ENCODE measurements at regions not wholly inside any gene's neighbourhood (a gene's known extent, or its start where the extent isn't known, plus 50 kb on each side); places are given as distances from the start of the nearest gene placed in this dataset.

DNA sequence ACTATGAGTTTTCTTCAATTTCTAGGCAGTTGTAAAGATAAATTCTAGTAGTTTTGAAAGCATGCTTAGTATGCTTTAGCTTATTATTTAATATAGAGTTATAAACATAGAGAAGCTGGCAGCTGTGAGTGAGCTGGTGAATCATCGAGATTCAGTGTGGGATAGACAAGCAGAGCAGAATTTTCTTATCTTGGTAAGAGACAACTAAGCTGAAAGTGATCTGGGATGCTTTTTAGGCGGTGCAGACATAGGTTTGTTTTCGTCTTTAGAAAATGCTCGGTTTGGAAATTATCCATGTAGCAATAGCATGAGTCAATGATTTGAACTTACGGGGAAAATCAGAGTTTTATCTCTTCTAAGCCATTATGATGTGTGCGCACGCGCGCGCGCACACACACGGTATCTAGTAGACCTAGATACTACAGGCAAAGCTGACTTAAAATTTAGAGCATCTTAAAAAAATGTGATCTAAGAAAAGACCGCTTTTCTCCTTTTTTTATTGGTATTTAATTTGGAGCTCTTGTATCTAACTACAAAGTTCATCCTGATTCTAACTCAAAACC lies 128.3 kb upstream of the MAP3K7 start:
- Mint-ChIP-seq H3K36me3 (no peaks in the 10 kb centered on the region), H3K27ac (no peak overlapping the region), H3K27me3 (peaks cover 12 to 14% of the 10 kb centered on the region in 2 donors), H3K9me3 (no peaks in the 10 kb centered on the region), H3K4me3 (no peak overlapping the region), H3K4me1 (peaks cover 0 to 5% of the 10 kb centered on the region in 2 donors)
- ATAC-seq (replicated peaks) (no peak), DNase-seq (no peak)

- H3K27ac Mint-ChIP-seq, result no peak overlapping the region
- H3K36me3 Mint-ChIP-seq, result no peaks in the 10 kb centered on the region
- no peak overlapping the region for H3K4me3 Mint-ChIP-seq
- ATAC-seq (replicated peaks) (no peak), DNase-seq (no peak)
- H3K27me3 Mint-ChIP-seq, result peaks cover 14 to 19% of the 10 kb centered on the region in 2 donors
- H3K4me1 Mint-ChIP-seq, result no peaks in the 10 kb centered on the region
- H3K9me3 Mint-ChIP-seq, result no peaks in the 10 kb centered on the region
These were observed 127.4 kb upstream of the MAP3K7 start for GRCh38 chr6:90714319-90714718.

DNA sequence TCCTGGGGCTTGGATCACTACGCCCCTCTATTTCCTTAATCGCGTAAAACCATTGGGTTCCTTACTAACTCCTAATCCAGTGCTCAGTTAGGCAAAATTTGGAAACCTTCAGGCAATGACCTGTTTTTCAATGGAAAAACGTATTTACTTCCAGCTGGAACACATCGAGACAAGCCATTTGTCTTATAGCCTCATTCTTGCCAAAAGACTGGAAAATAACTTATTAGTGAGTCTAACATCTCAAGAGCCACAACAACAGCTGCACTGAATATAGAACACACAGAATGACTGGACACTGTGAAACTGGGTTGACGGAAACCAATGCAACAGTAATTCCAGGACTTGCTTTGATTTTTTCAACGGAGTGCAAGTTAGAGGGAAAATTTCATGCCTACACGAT lies 125.2 kb upstream of the MAP3K7 start:
- H3K4me3 Mint-ChIP-seq, result no peak overlapping the region
- no peak for ATAC-seq (replicated peaks)
- H3K27ac Mint-ChIP-seq, result no peak overlapping the region
- H3K36me3 Mint-ChIP-seq, result no peaks in the 10 kb centered on the region
- DNase-seq, result no peak
- H3K27me3 Mint-ChIP-seq, result peaks cover 22 to 29% of the 10 kb centered on the region in 2 donors
- no peaks in the 10 kb centered on the region for H3K9me3 Mint-ChIP-seq
- no peaks in the 10 kb centered on the region for H3K4me1 Mint-ChIP-seq

DNA sequence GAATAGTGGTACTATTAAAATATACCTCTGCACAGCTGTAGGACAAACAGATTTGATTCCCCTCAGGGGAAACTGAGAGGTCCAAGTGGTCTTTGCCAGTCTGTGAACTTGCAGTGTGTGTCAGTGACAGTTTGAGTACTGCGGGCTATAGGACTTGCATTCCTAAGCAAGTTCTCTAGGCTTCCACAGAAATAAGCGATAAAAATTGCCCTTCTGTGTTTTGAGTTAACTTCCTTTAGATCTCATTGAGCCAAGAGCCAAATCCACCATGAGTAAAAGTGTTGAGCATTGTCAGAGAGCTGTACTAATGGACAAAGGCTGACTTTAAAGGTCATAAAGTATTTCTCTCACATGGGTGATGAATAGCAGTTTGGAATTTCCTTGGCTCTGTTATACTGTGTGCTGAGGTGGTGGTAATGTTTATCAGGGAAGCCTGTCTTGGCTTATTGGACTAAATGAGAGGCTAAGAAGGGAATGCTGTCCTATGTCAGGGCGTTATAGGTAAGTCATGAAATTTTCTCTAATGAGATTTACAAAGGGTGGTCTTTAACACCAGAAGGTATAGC lies 122.6 kb upstream of the MAP3K7 start:
- no peak overlapping the region for H3K27ac Mint-ChIP-seq
- no peak overlapping the region for H3K4me3 Mint-ChIP-seq
- peaks cover 14 to 23% of the 10 kb centered on the region in 2 donors for H3K27me3 Mint-ChIP-seq
- ATAC-seq (replicated peaks) (no peak), DNase-seq (no peak)
- H3K9me3 Mint-ChIP-seq, result no peaks in the 10 kb centered on the region
- H3K36me3 Mint-ChIP-seq, result no peaks in the 10 kb centered on the region
- no peaks in the 10 kb centered on the region for H3K4me1 Mint-ChIP-seq

GRCh38 chr6:90708206-90708737 lies 121.4 kb upstream of the MAP3K7 start:
- Mint-ChIP-seq H3K4me3 (no peak overlapping the region), H3K27ac (no peak overlapping the region), H3K4me1 (no peaks in the 10 kb centered on the region), H3K27me3 (peaks cover 14 to 23% of the 10 kb centered on the region in 2 donors), H3K36me3 (no peaks in the 10 kb centered on the region), H3K9me3 (no peaks in the 10 kb centered on the region)
- ATAC-seq (replicated peaks) (no peak), DNase-seq (no peak)

DNA sequence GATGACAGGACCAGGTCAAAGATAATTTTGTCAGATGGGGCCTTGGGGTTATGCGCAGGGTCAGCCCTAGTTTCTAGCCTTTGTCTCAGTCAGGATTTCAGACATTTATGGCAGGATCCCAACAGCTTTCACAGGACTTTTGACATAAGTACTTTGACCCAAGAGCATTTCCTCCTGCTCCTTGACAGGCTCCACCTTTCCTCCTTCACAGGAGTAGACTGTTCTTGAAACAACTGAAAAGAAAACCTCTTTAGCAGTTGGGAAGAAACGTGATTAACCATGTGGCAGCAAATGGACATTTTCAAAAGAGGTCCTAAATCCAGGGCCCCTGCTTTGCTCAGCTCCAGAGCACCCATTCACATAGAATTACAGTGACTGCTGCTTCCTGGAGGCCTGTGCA lies 120.4 kb upstream of the MAP3K7 start:
- Mint-ChIP-seq H3K36me3 (no peaks in the 10 kb centered on the region), H3K27me3 (peaks cover 11 to 20% of the 10 kb centered on the region in 2 donors), H3K4me1 (no peaks in the 10 kb centered on the region), H3K4me3 (no peak overlapping the region), H3K27ac (no peak overlapping the region), H3K9me3 (no peaks in the 10 kb centered on the region)
- DNase-seq (no peak), ATAC-seq (replicated peaks) (no peak)

DNA sequence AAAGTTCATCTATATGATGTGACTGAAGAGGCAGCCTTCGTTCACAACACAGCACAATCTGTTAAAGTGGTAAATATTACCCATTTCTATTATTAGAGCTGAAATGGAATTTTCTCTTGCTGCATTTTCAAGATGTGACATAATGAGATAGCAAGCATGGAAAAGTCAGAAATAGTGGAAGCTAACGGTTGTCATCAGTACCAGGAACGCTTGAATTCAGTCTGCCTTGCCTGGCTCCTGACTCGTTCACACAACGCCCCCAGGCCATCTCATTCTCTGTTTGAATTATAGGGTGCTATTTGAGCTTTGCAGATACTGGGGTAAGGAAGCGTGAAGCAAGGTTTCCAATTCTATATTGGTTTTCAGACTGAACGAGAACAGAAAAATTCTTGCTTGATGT lies 116.5 kb upstream of the MAP3K7 start:
- peaks cover 0 to under 1% of the 10 kb centered on the region in 2 donors for H3K27me3 Mint-ChIP-seq
- no peak overlapping the region for H3K27ac Mint-ChIP-seq
- DNase-seq, result no peak
- ATAC-seq (replicated peaks), result no peak
- H3K4me1 Mint-ChIP-seq, result peaks cover 0 to 8% of the 10 kb centered on the region in 2 donors
- H3K4me3 Mint-ChIP-seq, result no peak overlapping the region
- H3K9me3 Mint-ChIP-seq, result no peaks in the 10 kb centered on the region
- H3K36me3 Mint-ChIP-seq, result no peaks in the 10 kb centered on the region

DNA sequence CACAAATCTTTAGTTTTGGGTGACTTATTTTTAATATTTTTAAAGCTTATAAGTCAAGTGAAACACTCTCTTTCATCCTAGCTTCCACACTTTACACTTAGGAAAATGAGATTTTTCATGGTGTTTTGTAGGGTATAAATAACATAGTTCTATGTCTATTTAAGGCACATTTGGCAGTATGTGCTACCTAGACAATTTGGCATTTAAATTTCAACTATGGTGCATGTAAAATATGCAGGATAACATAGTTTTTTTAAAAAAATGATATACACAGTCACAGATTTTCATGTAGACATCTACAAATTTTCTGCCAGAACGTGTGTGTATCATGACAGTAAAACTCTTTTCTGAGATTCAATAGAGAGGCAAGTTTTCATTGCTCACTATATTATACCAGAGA lies 115.1 kb upstream of the MAP3K7 start:
- no peak for DNase-seq
- Mint-ChIP-seq H3K4me1 (peaks cover 0 to 8% of the 10 kb centered on the region in 2 donors), H3K9me3 (no peaks in the 10 kb centered on the region), H3K36me3 (no peaks in the 10 kb centered on the region), H3K4me3 (no peak overlapping the region), H3K27me3 (no peaks in the 10 kb centered on the region), H3K27ac (no peak overlapping the region)
- no peak for ATAC-seq (replicated peaks)

DNA sequence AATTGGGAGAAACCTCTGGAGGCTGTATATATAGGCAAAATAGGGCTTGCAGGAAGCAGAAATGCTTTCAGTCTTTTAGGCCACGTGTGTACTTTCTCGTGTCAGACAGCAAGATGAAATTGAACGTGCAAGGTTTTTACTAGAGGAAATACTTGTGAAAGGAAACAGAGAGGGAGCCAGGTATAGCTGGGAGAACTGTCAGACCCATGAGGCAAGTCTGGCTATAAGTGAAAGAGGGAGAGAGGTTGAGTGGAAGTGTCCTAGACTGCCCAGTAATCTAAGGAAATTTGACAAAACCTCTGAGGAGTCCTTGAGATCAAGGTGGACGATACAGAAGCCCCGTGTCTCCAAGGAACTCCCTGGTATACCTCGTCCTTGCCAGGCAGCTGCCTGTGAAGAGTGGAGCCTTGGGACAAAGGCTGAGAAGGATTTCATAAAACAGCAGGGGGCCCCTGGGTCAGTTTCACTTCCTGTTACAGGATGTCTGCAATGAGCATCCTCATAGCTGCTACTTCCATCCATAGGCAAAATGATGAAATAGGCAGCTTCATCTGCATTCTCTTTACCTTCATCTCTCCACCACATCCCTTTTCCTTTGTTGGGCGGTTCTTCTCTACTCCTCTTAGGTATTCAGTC lies 114.4 kb upstream of the MAP3K7 start:
- peaks cover 0 to 8% of the 10 kb centered on the region in 2 donors for H3K4me1 Mint-ChIP-seq
- H3K9me3 Mint-ChIP-seq, result peaks cover 0 to 2% of the 10 kb centered on the region in 2 donors
- peak; percentile 67 to 80 for ATAC-seq (replicated peaks)
- H3K4me3 Mint-ChIP-seq, result no peak overlapping the region
- no peak for DNase-seq
- no peak overlapping the region for H3K27ac Mint-ChIP-seq
- no peaks in the 10 kb centered on the region for H3K27me3 Mint-ChIP-seq
- H3K36me3 Mint-ChIP-seq, result no peaks in the 10 kb centered on the region

GRCh38 chr6:90695316-90695715 lies 108.4 kb upstream of the MAP3K7 start:
- DNase-seq, result no peak
- no peaks in the 10 kb centered on the region for H3K36me3 Mint-ChIP-seq
- H3K4me1 Mint-ChIP-seq, result no peaks in the 10 kb centered on the region
- H3K27ac Mint-ChIP-seq, result no peak overlapping the region
- ATAC-seq (replicated peaks), result no peak
- H3K27me3 Mint-ChIP-seq, result peaks cover 17% of the 10 kb centered on the region in 2 donors
- peaks cover 5 to 8% of the 10 kb centered on the region in 2 donors for H3K9me3 Mint-ChIP-seq
- H3K4me3 Mint-ChIP-seq, result no peak overlapping the region

GRCh38 chr6:90694802-90695201 lies 107.9 kb upstream of the MAP3K7 start:
- Mint-ChIP-seq H3K4me3 (no peak overlapping the region), H3K27me3 (peaks cover 17% of the 10 kb centered on the region in 2 donors), H3K27ac (no peak overlapping the region), H3K36me3 (no peaks in the 10 kb centered on the region), H3K9me3 (peaks cover 5 to 8% of the 10 kb centered on the region in 2 donors), H3K4me1 (no peaks in the 10 kb centered on the region)
- DNase-seq (no peak), ATAC-seq (replicated peaks) (no peak)

GRCh38 chr6:90691823-90692222 lies 105.0 kb upstream of the MAP3K7 start:
- Mint-ChIP-seq H3K4me3 (no peak overlapping the region), H3K36me3 (no peaks in the 10 kb centered on the region), H3K9me3 (peaks cover 5 to 8% of the 10 kb centered on the region in 2 donors), H3K4me1 (no peaks in the 10 kb centered on the region), H3K27ac (no peak overlapping the region), H3K27me3 (peaks cover 17% of the 10 kb centered on the region in 2 donors)
- DNase-seq (no peak), ATAC-seq (replicated peaks) (no peak)

DNA sequence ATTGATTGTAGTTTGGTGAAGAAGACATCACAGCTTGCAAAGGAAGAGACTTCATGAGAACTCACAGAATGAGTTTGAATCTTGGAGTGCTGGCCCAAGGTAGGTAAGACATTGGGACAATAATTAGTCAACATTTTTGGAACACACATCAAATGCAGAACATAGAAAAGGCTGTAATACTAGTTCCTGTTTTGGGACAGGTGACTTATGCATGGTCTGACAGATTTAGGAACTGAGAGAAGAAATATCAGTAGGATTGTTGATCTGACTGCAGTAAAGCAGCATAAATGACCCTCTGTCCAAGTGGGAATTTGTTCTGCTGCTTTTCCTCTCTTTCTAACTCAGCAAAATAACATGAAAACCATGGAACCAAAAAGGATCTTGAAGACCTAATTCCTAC lies 102.3 kb upstream of the MAP3K7 start:
- peaks cover 3 to 5% of the 10 kb centered on the region in 2 donors for H3K9me3 Mint-ChIP-seq
- no peaks in the 10 kb centered on the region for H3K4me1 Mint-ChIP-seq
- no peak overlapping the region for H3K4me3 Mint-ChIP-seq
- no peak for DNase-seq
- peak; percentile 82 to 83 for ATAC-seq (replicated peaks)
- no peak overlapping the region for H3K27ac Mint-ChIP-seq
- peaks cover 21 to 31% of the 10 kb centered on the region in 2 donors for H3K27me3 Mint-ChIP-seq
- no peaks in the 10 kb centered on the region for H3K36me3 Mint-ChIP-seq

DNA sequence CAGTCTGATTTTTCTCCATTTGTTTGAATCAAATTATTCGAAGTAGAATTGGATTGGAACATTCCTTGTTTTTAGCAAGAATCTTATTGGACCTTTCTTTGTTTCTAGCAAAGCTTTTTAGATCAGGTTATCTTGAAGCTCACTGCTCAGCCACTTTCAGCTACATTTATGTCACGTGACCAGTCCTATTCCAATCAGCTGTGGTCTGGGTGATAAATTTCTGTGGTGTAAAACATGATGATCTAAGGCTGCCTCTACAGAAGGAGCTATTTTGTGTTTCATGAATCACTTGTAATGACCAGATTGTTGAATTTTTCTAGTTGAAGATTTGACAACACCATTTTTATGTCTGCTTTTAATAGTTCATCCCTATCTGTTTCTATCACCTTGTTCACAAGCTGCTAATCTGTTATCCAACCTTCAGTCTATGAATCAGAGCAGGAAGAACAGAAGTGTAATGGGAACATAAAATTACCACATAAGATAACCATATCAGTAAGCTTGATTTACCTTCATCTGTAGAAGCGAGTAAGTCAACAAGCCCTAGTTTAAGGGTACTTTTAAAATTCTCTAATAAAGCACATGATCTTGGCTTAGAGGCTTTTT lies 101.0 kb upstream of the MAP3K7 start:
- H3K4me3 Mint-ChIP-seq, result no peak overlapping the region
- no peak for ATAC-seq (replicated peaks)
- no peak overlapping the region for H3K27ac Mint-ChIP-seq

DNA sequence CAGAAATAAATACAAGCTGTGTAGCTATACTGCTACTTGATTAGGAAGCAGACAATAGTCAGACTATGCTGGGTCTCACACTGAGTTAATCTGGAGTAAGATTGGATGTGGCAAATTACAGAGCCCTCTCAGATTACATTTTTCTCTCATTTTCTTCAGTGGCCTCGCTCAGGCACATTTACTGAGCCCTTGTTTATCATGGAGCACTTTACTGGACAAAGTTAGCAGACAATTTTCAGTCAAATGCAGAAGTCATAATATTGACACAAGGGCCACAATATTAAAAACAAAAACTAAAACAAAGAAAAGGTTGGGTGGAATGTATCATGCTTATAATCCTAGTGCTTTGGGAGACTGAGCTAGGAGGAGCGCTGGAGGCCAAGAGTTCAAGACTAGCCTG lies 95.0 kb upstream of the MAP3K7 start:
- no peaks in the 10 kb centered on the region for H3K9me3 Mint-ChIP-seq
- H3K27me3 Mint-ChIP-seq, result peaks cover 16 to 39% of the 10 kb centered on the region in 2 donors
- H3K4me3 Mint-ChIP-seq, result no peak overlapping the region
- no peak overlapping the region for H3K27ac Mint-ChIP-seq
- ATAC-seq (replicated peaks), result no peak
- no peaks in the 10 kb centered on the region for H3K36me3 Mint-ChIP-seq
- no peaks in the 10 kb centered on the region for H3K4me1 Mint-ChIP-seq
- DNase-seq, result no peak

More for the DNA sequence above, 101.0 kb upstream of the MAP3K7 start:
- Mint-ChIP-seq H3K27me3 (peaks cover 27 to 39% of the 10 kb centered on the region in 2 donors), H3K9me3 (peaks cover 3 to 4% of the 10 kb centered on the region in 2 donors), H3K36me3 (no peaks in the 10 kb centered on the region), H3K4me1 (no peaks in the 10 kb centered on the region)
- DNase-seq, result no peak
